ENCODE measurements at regions not wholly inside any gene's neighbourhood (a gene's known extent, or its start where the extent isn't known, plus 50 kb on each side); places are given as distances from the start of the nearest gene placed in this dataset.

GRCh38 chr15:87118435-87118834 is 1038.8 kb downstream of the AGBL1 start:
- TF ChIP-seq POLR2A (IDR thresholded peaks at IDR 0.05; ENCODE audit: low read depth), result no peak
- no peak for TF ChIP-seq CTCF (IDR thresholded peaks at IDR 0.05)
- no peak for TF ChIP-seq POLR2AphosphoS5 (IDR thresholded peaks at IDR 0.05)
